HEK293 (cell line): ENCODE measurements at regions not wholly inside any gene's neighbourhood (a gene's known extent, or its start where the extent isn't known, plus 50 kb on each side); places are given as distances from the start of the nearest gene placed in this dataset.

Source experiments
- CTCF ChIA-PET: fragments of 350-600 bp; formaldehyde crosslinking; extraction: SDS; loops from one replicate; lab custom pipeline; 2021; ENCODE audit warnings: antibody characterized with exemption; lab: Yijun Ruan, JAX
- POLR2A ChIA-PET: fragments of 300-600 bp; formaldehyde crosslinking; extraction: SDS; loops from one replicate; lab custom pipeline; 2020; ENCODE audit warnings: antibody characterized with exemption, inconsistent platforms; lab: Yijun Ruan, JAX
- H3K27ac ChIP-seq: fragments of 200-500 bp; sonication (Bioruptor generic); 2 replicates; pipeline ENCODE4 v1.5.1; 2014; ENCODE audit warnings: low read depth, low read length, control low read depth, inconsistent platforms; ENCODE audit errors: extremely low read depth
- H3K36me3 ChIP-seq, 2 experiments: fragments of 200-500 bp in 1 of 2; sonication (Bioruptor generic) in 1 of 2; 1 replicate in 1 of 2; 2 replicates in 1 of 2; pipeline ENCODE4 v1.5.1; 2014 to 2017; ENCODE audit warnings: inconsistent platforms in 2 of 2, low read length in 2 of 2; ENCODE audit not compliant: control insufficient read depth in 2 of 2, insufficient read depth in 1 of 2
- H3K4me1 ChIP-seq: fragments of 200-500 bp; sonication (Bioruptor generic); 2 replicates; pipeline ENCODE4 v1.5.1; 2014; ENCODE audit warnings: mild to moderate bottlenecking, low read length, inconsistent platforms; ENCODE audit not compliant: control insufficient read depth, insufficient read depth
- H3K4me3 ChIP-seq: 2 replicates; pipeline ENCODE4 v1.5.1; 2011; ENCODE audit warnings: low read depth, mild to moderate bottlenecking, control low read depth, low read length, moderate library complexity
- H3K9me3 ChIP-seq: fragments of 200-500 bp; sonication (Bioruptor generic); 2 replicates; pipeline ENCODE4 v1.5.1; 2014; ENCODE audit warnings: low read depth, low read length, inconsistent platforms; ENCODE audit not compliant: control insufficient read depth, insufficient read depth
- ATF2 ChIP-seq: fragments of 450-650 bp; formaldehyde crosslinking; IDR thresholded peaks from 2 replicates; pipeline ENCODE4 v1.5.1; 2016; ENCODE audit warnings: missing biosample characterization, missing genetic modification characterization, low read depth
- GLI4 ChIP-seq: fragments of 450-650 bp; formaldehyde crosslinking; IDR thresholded peaks from 2 replicates; pipeline ENCODE4 v1.5.1; 2016; ENCODE audit warnings: missing biosample characterization, missing genetic modification characterization
- KLF17 ChIP-seq: fragments of 450-650 bp; formaldehyde crosslinking; IDR thresholded peaks from 2 replicates; pipeline ENCODE4 v1.5.1; 2016; ENCODE audit warnings: missing biosample characterization, missing genetic modification characterization
- TSHZ1 ChIP-seq: fragments of 450-650 bp; formaldehyde crosslinking; IDR thresholded peaks from 2 replicates; pipeline ENCODE4 v1.5.1; 2016; ENCODE audit warnings: missing biosample characterization, missing genetic modification characterization, borderline replicate concordance
- WT1 ChIP-seq: fragments of 450-650 bp; formaldehyde crosslinking; IDR thresholded peaks from 2 replicates; pipeline ENCODE4 v1.5.1; 2016; ENCODE audit warnings: missing biosample characterization, missing genetic modification characterization
- ZBTB10 ChIP-seq: fragments of 450-650 bp; formaldehyde crosslinking; IDR thresholded peaks from 2 replicates; pipeline ENCODE4 v1.5.1; 2016; ENCODE audit warnings: missing biosample characterization, missing genetic modification characterization
- ZBTB26 ChIP-seq: fragments of 450-650 bp; formaldehyde crosslinking; optimal IDR thresholded peaks from 2 replicates; pipeline ENCODE3; 2016; ENCODE audit warnings: missing biosample characterization, mild to moderate bottlenecking, missing genetic modification characterization
- ZBTB48 ChIP-seq: fragments of 450-650 bp; formaldehyde crosslinking; IDR thresholded peaks from 2 replicates; pipeline ENCODE4 v1.5.1; 2016; ENCODE audit warnings: missing biosample characterization, missing genetic modification characterization
- ZNF10 ChIP-seq: fragments of 450-650 bp; formaldehyde crosslinking; IDR thresholded peaks from 2 replicates; pipeline ENCODE4 v1.5.1; 2017; ENCODE audit warnings: missing biosample characterization, missing genetic modification characterization
- ZNF184 ChIP-seq: fragments of 450-650 bp; IDR thresholded peaks from 2 replicates; pipeline ENCODE4 v1.5.1; 2018; ENCODE audit warnings: missing biosample characterization, mild to moderate bottlenecking, missing genetic modification characterization
- ZNF274 ChIP-seq, 2 experiments: fragments of 200-500 bp in 1 of 2; fragments of 450-650 bp in 1 of 2; sonication (Bioruptor generic) in 1 of 2; formaldehyde crosslinking in 1 of 2; IDR thresholded peaks; 2 replicates each; pipeline versions ENCODE4 v1.5.1 to v1.6.1; 2014 to 2016; ENCODE audit warnings: borderline replicate concordance in 1 of 2, inconsistent platforms in 1 of 2, low read length in 1 of 2, missing biosample characterization in 1 of 2, missing genetic modification characterization in 1 of 2
- ZNF292 ChIP-seq: fragments of 450-650 bp; formaldehyde crosslinking; IDR thresholded peaks from 2 replicates; pipeline ENCODE4 v1.5.1; 2016; ENCODE audit warnings: low read depth, missing biosample characterization, missing genetic modification characterization, borderline replicate concordance
- ZNF324 ChIP-seq: fragments of 450-650 bp; formaldehyde crosslinking; IDR thresholded peaks from 2 replicates; pipeline ENCODE4 v1.5.1; 2016; ENCODE audit warnings: missing biosample characterization, missing genetic modification characterization
- ZNF354C ChIP-seq: fragments of 450-650 bp; formaldehyde crosslinking; IDR thresholded peaks from 2 replicates; pipeline ENCODE4 v1.5.1; 2016; ENCODE audit warnings: missing biosample characterization, missing genetic modification characterization, low read depth, borderline replicate concordance
- ZNF362 ChIP-seq: fragments of 450-650 bp; formaldehyde crosslinking; IDR thresholded peaks from 2 replicates; pipeline ENCODE4 v1.5.1; 2016; ENCODE audit warnings: missing biosample characterization, missing genetic modification characterization
- ZNF768 ChIP-seq: fragments of 450-650 bp; formaldehyde crosslinking; IDR thresholded peaks from 2 replicates; pipeline ENCODE4 v1.5.1; 2018; ENCODE audit warnings: missing biosample characterization, mild to moderate bottlenecking, missing genetic modification characterization

- no peak for TF ChIP-seq ZBTB10 (tag by site-specific recombination)
- TF ChIP-seq ZBTB48 (tag by site-specific recombination), result no peak
- TF ChIP-seq ZNF184 (tag by site-specific recombination), result no peak
- TF ChIP-seq, all 188 proteins: peak for 0
Observed at GRCh38 chr9:106689089-106689488, 173.9 kb upstream of the ZNF462 start (continued).

- POLR2A ChIA-PET, result no interaction called here
- Histone ChIP-seq H3K36me3 (no peaks in the 10 kb centered on the region), H3K27ac (no peak overlapping the region), H3K4me1 (no peaks in the 10 kb centered on the region), H3K9me3 (no peaks in the 10 kb centered on the region), H3K4me3 (no peak overlapping the region)
- no peak for TF ChIP-seq ZBTB48 (tag by site-specific recombination)
- no peak for TF ChIP-seq ZNF292 (tag by site-specific recombination)
- no peak for TF ChIP-seq ZNF10 (tag by site-specific recombination)
- TF ChIP-seq KLF17 (tag by site-specific recombination), result no peak
- TF ChIP-seq ZNF354C (tag by site-specific recombination), result no peak
- TF ChIP-seq WT1, result no peak
- no peak for TF ChIP-seq ZNF362 (tag by site-specific recombination)
- TF ChIP-seq ZBTB26 (tag by site-specific recombination), result no peak
- no peak for TF ChIP-seq ZNF274 (IDR thresholded peaks at IDR 0.05; ENCODE audit: low read length)
- TF ChIP-seq ZNF274 (tag by site-specific recombination; IDR thresholded peaks at IDR 0.05; ENCODE audit: borderline replicate concordance), result no peak
- TF ChIP-seq GLI4, result no peak
- no peak for TF ChIP-seq ZNF324
- TF ChIP-seq TSHZ1 (tag by site-specific recombination), result no peak
- no peak for TF ChIP-seq ZNF768 (tag by site-specific recombination)
- no peak for TF ChIP-seq ATF2
- CTCF ChIA-PET, result interaction anchor here (0.6 kb wide), 1 partner anchor 810 kb away, joined by 4 read pairs; no protein-coding TSS in a partner anchor
Observed at GRCh38 chr9:106691627-106692026, 171.3 kb upstream of the ZNF462 start.
